ENCODE measurements at regions not wholly inside any gene's neighbourhood (a gene's known extent, or its start where the extent isn't known, plus 50 kb on each side); places are given as distances from the start of the nearest gene placed in this dataset.
"Not testable (repeated sequence)": the region's sequence is repeated elsewhere in the genome, so short reads cannot be mapped to it uniquely, and the experiment has no call there.

DNA sequence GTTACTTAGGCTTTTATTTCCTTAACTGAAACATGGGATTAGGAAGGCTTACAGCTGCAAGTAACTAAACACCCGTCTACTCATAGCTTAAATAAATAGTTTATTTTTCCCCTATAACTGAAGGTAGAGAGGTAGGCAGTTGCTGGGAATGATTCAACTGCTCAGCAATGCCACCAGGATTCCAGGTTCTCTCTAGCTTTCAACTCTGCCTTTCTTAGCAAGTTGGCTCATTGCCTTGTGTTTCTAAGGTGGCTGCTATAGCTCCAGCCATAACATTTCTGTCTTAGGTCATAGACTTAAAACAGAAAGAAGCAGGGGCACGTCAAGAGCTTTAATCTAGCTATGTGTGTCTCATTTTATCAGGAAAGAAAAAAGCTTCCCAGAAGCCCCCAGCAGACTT is 103.7 kb upstream of the MDM1 start:
- no peak for DNase-seq (ENCODE audit: low read depth, low spot score)
- TF ChIP-seq, protein P1, sequence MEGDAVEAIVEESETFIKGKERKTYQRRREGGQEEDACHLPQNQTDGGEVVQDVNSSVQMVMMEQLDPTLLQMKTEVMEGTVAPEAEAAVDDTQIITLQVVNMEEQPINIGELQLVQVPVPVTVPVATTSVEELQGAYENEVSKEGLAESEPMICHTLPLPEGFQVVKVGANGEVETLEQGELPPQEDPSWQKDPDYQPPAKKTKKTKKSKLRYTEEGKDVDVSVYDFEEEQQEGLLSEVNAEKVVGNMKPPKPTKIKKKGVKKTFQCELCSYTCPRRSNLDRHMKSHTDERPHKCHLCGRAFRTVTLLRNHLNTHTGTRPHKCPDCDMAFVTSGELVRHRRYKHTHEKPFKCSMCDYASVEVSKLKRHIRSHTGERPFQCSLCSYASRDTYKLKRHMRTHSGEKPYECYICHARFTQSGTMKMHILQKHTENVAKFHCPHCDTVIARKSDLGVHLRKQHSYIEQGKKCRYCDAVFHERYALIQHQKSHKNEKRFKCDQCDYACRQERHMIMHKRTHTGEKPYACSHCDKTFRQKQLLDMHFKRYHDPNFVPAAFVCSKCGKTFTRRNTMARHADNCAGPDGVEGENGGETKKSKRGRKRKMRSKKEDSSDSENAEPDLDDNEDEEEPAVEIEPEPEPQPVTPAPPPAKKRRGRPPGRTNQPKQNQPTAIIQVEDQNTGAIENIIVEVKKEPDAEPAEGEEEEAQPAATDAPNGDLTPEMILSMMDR (conservative IDR thresholded peaks at IDR 0.05): no peak
- Mint-ChIP-seq H3K9me3 (peaks cover 3% of the 10 kb centered on the region), H3K27me3 (ENCODE audit: low read depth) (no peaks in the 10 kb centered on the region), H3K4me1 (peaks cover 6% of the 10 kb centered on the region), H3K27ac (ENCODE audit: unreplicated experiment) (no peak overlapping the region), H3K4me3 (no peak overlapping the region), H3K36me3 (ENCODE audit: low read depth) (peaks cover 3% of the 10 kb centered on the region)

DNA sequence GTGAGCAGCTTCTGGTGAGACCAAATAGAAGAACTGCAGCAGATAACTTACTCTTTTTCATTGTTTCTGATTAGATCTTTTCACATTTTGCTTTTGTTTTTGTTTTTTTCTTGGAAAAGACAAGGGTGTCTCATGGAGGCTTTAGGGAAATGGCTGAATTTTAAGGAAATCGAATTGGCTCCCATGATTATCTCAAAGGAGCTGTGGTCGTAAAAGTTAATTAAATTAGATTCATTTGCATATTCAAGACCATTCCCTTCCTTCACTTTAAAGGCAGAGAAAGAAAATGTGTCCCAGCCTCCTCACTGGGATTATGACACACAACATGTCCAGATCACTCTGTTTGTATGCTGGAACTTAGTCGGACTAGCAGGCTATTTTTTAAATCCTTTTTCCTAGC is 106.4 kb upstream of the MDM1 start:
- H3K4me3 Mint-ChIP-seq: no peak overlapping the region
- H3K9me3 Mint-ChIP-seq: peaks cover 8% of the 10 kb centered on the region
- TF ChIP-seq, protein P1 (conservative IDR thresholded peaks at IDR 0.05): no peak
- no peak overlapping the region for H3K27ac Mint-ChIP-seq (ENCODE audit: unreplicated experiment)
- H3K4me1 Mint-ChIP-seq: no peaks in the 10 kb centered on the region
- peaks cover 3% of the 10 kb centered on the region for H3K36me3 Mint-ChIP-seq (ENCODE audit: low read depth)
- no peaks in the 10 kb centered on the region for H3K27me3 Mint-ChIP-seq (ENCODE audit: low read depth)
- no peak for DNase-seq (ENCODE audit: low read depth, low spot score)

DNA sequence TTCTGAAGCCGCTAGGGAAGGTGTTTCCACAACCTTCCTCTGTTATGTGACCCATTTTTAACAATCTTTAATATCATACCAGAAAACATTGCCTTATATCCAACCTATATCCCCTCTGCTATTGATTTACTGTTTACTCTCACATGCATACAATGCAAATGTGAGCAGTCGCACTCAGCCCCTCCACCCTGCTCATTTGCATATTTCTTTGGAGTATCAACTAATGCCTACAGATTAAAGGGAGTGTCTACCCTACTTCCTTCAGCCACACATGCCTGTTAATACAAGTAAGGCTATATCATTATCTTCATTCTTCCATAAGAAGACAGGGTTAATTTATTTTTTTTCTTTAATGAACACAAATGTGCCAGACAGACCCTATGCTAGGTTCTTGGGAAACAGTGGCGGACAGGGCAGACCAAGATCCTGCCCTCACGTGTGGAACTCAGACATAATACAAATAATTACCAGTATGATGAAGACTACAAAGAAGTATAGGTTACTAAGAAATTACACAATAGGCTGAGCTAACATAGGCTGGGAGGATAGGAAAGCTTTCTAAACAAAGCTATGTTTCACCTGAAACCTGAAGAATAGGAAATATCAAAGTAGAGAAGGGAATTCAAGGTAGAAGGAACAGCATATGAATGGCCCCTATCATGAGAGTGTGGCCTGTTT is 107.3 kb upstream of the MDM1 start:
- Mint-ChIP-seq H3K4me3 (no peak overlapping the region), H3K9me3 (peaks cover 11% of the 10 kb centered on the region), H3K36me3 (ENCODE audit: low read depth) (peaks cover 5% of the 10 kb centered on the region), H3K27ac (ENCODE audit: unreplicated experiment) (no peak overlapping the region), H3K4me1 (no peaks in the 10 kb centered on the region), H3K27me3 (ENCODE audit: low read depth) (no peaks in the 10 kb centered on the region)
- no peak for DNase-seq (ENCODE audit: low read depth, low spot score)
- TF ChIP-seq, protein P1 (conservative IDR thresholded peaks at IDR 0.05): no peak

DNA sequence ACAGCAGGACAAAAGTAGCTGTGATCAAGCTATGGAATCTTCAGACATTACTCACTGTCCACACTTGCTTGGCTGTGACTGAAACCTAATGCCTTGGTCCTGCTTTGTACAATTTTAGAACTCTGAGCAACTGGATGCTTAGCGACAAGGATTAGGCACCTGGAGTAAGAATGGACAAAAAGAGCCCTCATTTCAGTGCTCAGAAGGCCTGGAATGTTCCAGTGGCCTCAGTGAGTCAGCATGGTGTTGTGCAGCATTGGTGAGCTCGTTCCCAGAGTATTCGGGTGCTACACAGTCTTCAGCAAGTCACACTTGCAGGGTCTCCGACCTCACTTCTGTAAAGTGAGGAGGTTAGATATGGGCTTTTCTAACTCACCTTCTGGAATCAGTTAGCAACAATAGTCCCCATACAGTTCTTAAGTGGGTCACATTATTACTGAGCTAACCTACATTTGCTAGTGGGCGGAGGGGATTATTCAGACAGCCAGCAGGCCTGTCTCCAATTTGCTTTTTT is 108.0 kb upstream of the MDM1 start:
- H3K9me3 Mint-ChIP-seq: peaks cover 11% of the 10 kb centered on the region
- H3K27me3 Mint-ChIP-seq (ENCODE audit: low read depth): no peaks in the 10 kb centered on the region
- no peak overlapping the region for H3K4me3 Mint-ChIP-seq
- TF ChIP-seq, protein P1 (conservative IDR thresholded peaks at IDR 0.05): no peak
- peaks cover 5% of the 10 kb centered on the region for H3K36me3 Mint-ChIP-seq (ENCODE audit: low read depth)
- no peak overlapping the region for H3K27ac Mint-ChIP-seq (ENCODE audit: unreplicated experiment)
- no peaks in the 10 kb centered on the region for H3K4me1 Mint-ChIP-seq
- DNase-seq (ENCODE audit: low read depth, low spot score): no peak

DNA sequence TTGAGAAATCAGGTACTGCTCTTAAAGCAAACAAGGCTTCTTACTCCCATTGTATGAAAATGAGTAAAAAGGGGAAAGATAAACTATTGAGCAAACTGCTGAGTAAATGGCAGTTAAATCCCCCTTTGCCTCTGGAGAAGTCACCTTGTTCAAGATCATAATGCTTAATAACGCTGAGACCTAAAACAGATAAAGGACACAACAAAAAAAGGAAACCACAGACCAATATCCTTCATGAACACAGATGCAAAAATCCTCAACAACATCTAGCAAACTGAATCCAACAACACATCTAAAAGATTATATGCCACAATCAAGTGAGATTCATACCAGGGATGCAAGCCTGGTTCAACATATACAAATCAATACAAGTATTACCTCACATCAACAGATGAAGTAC is 109.0 kb upstream of the MDM1 start:
- Mint-ChIP-seq H3K4me3 (no peak overlapping the region), H3K27me3 (ENCODE audit: low read depth) (no peaks in the 10 kb centered on the region), H3K9me3 (peaks cover 8% of the 10 kb centered on the region), H3K36me3 (ENCODE audit: low read depth) (peaks cover 3% of the 10 kb centered on the region), H3K27ac (ENCODE audit: unreplicated experiment) (no peak overlapping the region), H3K4me1 (no peaks in the 10 kb centered on the region)
- DNase-seq (ENCODE audit: low read depth, low spot score): no peak
- TF ChIP-seq, protein P1 (conservative IDR thresholded peaks at IDR 0.05): no peak

DNA sequence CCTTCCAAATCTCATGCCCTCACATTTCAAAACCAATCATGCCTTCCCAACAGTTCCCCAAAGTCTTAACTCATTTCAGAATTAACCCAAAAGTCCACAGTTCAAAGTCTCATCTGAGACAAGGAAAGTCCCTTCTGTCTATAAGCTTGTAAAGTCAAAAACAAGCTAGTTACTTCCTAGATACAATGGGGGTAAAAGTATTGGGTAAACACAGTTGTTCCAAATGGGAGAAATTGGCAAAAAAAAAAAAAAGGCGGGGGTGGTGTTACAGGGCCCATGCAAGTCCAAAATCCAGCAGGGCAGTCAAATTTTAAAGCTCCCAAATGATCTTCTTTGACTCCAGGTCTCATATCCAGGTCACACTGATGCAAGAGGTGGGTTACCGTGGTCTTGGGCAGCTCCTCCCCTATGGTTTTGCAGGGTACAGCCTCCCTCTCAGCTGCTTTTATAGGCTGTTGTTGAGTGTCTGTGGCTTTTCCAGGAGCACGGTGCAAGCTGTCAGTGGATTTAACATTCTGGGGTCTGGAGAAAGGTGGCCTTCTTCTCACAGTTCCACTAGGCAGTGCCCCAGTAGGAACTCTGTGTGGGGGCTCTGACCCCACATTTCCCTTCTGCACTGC is 110.3 kb upstream of the MDM1 start:
- H3K4me3 Mint-ChIP-seq; H3K27ac Mint-ChIP-seq (ENCODE audit: unreplicated experiment); H3K27me3 Mint-ChIP-seq (ENCODE audit: low read depth); H3K4me1 Mint-ChIP-seq; H3K36me3 Mint-ChIP-seq (ENCODE audit: low read depth); H3K9me3 Mint-ChIP-seq; DNase-seq (ENCODE audit: low read depth, low spot score): not testable (repeated sequence)

DNA sequence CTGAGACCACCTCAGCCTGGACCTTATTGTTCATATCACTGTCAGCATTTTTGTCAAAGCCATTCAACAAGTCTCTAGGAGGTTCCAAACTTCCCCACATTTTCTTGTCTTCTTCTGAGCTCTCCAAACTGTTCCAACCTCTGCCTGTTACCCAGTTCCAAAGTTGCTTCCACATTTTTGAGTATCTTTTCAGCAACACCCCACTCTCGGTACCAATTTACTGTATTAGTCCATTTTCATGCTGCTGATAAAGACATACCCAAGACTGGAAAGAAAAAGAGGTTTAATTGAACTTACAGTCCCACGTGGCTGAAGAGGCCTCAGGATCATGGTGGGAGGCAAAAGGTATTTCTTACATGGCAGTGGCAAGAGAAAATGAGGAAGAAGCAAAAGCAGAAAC is 111.5 kb upstream of the MDM1 start:
- not testable (repeated sequence) for H3K27ac Mint-ChIP-seq (ENCODE audit: unreplicated experiment); H3K4me3 Mint-ChIP-seq; H3K27me3 Mint-ChIP-seq (ENCODE audit: low read depth); H3K9me3 Mint-ChIP-seq; H3K36me3 Mint-ChIP-seq (ENCODE audit: low read depth); DNase-seq (ENCODE audit: low read depth, low spot score)
- H3K4me1 Mint-ChIP-seq: peaks cover 10% of the 10 kb centered on the region
